ENCODE measurements at regions not wholly inside any gene's neighbourhood (a gene's known extent, or its start where the extent isn't known, plus 50 kb on each side); places are given as distances from the start of the nearest gene placed in this dataset.
A peak's percentile ranks its signal among the peaks of the same experiment; 100 is the strongest.

DNA sequence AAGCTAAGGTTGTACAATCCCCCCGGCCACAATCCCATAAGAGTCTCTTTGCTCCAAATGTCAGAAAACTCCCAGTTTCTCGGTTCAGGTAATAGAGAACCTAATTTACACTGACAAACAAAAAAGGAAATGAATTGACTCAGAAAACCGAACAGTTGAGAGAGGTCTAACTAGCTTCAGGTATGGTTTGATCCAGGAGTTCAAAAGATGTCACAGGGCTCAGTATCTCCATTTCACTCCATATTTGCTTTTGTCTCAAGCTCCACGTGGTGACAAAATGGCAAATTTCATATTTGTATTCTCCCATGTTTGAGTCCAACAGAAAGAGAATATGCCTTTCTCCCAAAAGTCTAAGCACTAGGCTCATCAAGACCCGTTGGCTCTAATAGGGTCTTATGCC lies 117.4 kb downstream of the AXIN2 start:
- no peak for DNase-seq (ENCODE audit: low spot score in 2 of 2, unreplicated experiment in 2 of 2)
- H3K27me3 Mint-ChIP-seq (ENCODE audit: low read depth): no peaks in the 10 kb centered on the region
- no peak overlapping the region for H3K4me3 Mint-ChIP-seq
- H3K4me1 Mint-ChIP-seq: peaks cover 44% of the 10 kb centered on the region
- TF ChIP-seq, protein P1, sequence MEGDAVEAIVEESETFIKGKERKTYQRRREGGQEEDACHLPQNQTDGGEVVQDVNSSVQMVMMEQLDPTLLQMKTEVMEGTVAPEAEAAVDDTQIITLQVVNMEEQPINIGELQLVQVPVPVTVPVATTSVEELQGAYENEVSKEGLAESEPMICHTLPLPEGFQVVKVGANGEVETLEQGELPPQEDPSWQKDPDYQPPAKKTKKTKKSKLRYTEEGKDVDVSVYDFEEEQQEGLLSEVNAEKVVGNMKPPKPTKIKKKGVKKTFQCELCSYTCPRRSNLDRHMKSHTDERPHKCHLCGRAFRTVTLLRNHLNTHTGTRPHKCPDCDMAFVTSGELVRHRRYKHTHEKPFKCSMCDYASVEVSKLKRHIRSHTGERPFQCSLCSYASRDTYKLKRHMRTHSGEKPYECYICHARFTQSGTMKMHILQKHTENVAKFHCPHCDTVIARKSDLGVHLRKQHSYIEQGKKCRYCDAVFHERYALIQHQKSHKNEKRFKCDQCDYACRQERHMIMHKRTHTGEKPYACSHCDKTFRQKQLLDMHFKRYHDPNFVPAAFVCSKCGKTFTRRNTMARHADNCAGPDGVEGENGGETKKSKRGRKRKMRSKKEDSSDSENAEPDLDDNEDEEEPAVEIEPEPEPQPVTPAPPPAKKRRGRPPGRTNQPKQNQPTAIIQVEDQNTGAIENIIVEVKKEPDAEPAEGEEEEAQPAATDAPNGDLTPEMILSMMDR (IDR thresholded peaks at IDR 0.05; ENCODE audit: unreplicated experiment): no peak
- no peaks in the 10 kb centered on the region for H3K9me3 Mint-ChIP-seq
- no peaks in the 10 kb centered on the region for H3K36me3 Mint-ChIP-seq
- H3K27ac Mint-ChIP-seq: no peak overlapping the region

DNA sequence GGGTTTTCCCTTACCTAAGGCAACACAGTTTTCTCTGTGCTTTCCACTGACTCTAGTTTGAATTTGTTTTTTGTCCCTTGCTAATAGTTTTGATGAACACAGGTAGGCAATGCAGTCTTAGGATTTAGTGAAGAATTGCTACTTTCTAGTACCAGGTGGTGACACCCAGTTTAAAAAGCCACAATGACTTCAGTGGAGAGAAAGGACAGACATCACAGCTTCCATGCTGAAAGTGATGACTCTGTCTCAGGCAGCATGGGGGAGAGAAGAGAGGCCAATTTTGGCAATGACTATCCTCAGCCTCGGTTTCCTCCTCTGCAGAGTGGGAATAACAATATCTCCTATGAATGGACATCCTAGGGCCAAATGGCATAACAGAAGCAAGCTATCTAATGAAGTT lies 118.8 kb downstream of the AXIN2 start:
- no peak for DNase-seq (ENCODE audit: low spot score in 2 of 2, unreplicated experiment in 2 of 2)
- no peaks in the 10 kb centered on the region for H3K9me3 Mint-ChIP-seq
- no peaks in the 10 kb centered on the region for H3K27me3 Mint-ChIP-seq (ENCODE audit: low read depth)
- no peaks in the 10 kb centered on the region for H3K36me3 Mint-ChIP-seq
- peaks cover 50% of the 10 kb centered on the region for H3K4me1 Mint-ChIP-seq
- H3K4me3 Mint-ChIP-seq: no peak overlapping the region
- TF ChIP-seq, protein P1 (IDR thresholded peaks at IDR 0.05; ENCODE audit: unreplicated experiment): no peak
- no peak overlapping the region for H3K27ac Mint-ChIP-seq

DNA sequence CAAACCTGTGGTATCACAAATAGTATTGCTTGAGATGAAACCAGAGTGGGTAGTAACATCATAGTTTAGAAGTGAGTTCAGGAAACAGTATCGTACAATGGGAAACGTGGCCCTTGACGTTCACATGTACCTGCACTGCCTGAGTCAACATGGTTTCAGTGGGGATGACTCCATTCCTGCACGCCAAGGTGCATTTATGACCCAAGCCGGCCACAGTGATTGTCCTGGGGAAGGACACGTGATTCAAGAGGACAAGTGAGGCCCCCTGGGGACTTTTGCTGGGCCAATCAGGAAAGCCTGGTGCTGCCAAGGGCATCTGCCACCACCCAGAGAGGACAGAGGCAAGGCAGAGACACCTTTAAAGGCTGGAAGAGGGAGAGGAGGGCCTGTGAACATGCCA lies 119.2 kb downstream of the AXIN2 start:
- no peaks in the 10 kb centered on the region for H3K27me3 Mint-ChIP-seq (ENCODE audit: low read depth)
- H3K36me3 Mint-ChIP-seq: no peaks in the 10 kb centered on the region
- no peaks in the 10 kb centered on the region for H3K9me3 Mint-ChIP-seq
- H3K27ac Mint-ChIP-seq: no peak overlapping the region
- DNase-seq (ENCODE audit: low spot score in 2 of 2, unreplicated experiment in 2 of 2): no peak
- no peak overlapping the region for H3K4me3 Mint-ChIP-seq
- TF ChIP-seq, protein P1 (IDR thresholded peaks at IDR 0.05; ENCODE audit: unreplicated experiment): no peak
- peaks cover 49% of the 10 kb centered on the region for H3K4me1 Mint-ChIP-seq

DNA sequence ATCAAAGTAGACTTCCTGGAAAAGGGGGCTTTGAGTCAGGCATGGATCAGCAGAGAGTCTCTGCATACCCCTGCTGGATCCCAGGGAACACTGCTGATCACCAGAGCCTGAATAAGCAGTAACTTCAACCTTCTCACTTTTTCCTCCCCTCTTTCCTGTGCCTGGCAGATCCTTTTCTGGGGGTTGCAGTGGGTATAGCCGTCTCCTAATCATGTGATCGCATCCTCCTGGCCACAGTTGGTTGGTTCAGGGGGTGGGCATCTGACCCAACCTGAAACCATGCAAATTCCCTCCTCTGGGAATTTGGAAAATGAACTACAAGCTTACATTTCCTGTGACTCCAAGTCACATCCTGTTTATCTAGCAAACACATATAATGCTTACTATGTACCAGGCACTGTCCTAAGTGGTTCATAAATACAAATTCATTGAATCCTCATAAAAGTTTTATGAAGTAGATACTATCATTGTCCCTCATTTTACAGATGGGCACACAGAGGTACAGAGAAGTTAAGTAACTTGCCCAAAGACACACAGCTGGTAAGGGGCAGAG lies 120.3 kb downstream of the AXIN2 start:
- Mint-ChIP-seq H3K36me3 (no peaks in the 10 kb centered on the region), H3K9me3 (no peaks in the 10 kb centered on the region), H3K27me3 (ENCODE audit: low read depth) (no peaks in the 10 kb centered on the region), H3K27ac (peak overlapping the region; percentile 60), H3K4me3 (no peak overlapping the region), H3K4me1 (peaks cover 42% of the 10 kb centered on the region)
- DNase-seq (ENCODE audit: low spot score in 2 of 2, unreplicated experiment in 2 of 2): no peak
- TF ChIP-seq, protein P1 (IDR thresholded peaks at IDR 0.05; ENCODE audit: unreplicated experiment): no peak

DNA sequence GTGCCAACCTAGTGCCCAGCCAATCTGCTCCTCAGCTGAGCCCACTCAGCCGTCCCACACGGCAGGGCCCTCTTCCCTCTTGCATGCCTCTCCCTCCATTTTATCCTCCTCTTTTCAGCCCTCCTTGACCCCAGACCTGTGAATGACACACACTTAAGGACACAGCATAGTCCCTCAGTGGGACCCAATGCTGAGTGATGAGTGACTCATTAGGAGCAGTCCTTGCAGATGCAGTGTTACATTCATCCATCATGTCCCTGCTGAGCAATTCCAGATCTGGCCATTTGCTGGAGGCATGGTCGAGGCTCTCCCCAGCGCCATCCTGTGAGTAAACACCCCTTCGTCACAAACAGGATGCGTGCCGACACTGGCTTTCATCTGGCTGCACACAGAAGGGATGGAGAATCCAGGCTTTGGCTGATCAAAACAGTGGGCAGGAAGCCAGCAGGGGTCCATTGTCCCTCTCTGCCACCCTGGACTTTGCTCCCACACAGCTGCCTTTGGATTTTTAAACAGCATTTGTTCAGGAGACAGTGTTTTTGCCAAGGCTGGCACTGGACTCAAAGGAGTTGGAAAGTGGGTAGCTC lies 122.6 kb downstream of the AXIN2 start:
- Mint-ChIP-seq H3K36me3 (no peaks in the 10 kb centered on the region), H3K4me1 (peaks cover 52% of the 10 kb centered on the region), H3K9me3 (no peaks in the 10 kb centered on the region), H3K27me3 (ENCODE audit: low read depth) (no peaks in the 10 kb centered on the region), H3K27ac (no peak overlapping the region), H3K4me3 (no peak overlapping the region)
- TF ChIP-seq, protein P1 (IDR thresholded peaks at IDR 0.05; ENCODE audit: unreplicated experiment): no peak
- DNase-seq (ENCODE audit: low spot score in 2 of 2, unreplicated experiment in 2 of 2): no peak
